ENCODE measurements at regions not wholly inside any gene's neighbourhood (a gene's known extent, or its start where the extent isn't known, plus 50 kb on each side); places are given as distances from the start of the nearest gene placed in this dataset.
"Not testable (repeated sequence)": the region's sequence is repeated elsewhere in the genome, so short reads cannot be mapped to it uniquely, and the experiment has no call there.

- no peak for DNase-seq (ENCODE audit: low read depth in 2 of 2)
These were observed 54.9 kb upstream of the ZBTB18 start for GRCh38 chr1:243996223-243996622.

DNA sequence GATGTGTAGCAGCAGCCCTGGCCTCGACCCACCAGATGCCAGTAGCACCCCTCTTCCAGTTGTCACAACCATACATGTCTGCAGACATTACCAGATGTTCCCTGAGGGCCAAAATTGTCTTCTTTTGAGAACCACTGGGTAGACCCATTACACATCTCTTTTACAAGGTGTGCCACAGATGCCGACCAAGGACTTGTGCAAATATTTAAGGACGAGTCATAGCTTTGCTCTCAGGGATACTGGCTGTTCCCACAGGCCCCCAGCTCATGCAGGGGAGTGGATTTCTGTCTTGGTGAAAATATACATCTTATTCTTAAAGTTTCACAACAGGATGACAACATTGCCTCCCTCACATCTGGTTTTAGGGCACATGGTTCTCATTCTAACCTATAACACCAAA is 59.4 kb upstream of the ZBTB18 start:
- DNase-seq (ENCODE audit: low read depth in 2 of 2): no peak

- no peak for DNase-seq (ENCODE audit: low read depth in 2 of 2)
These were observed 66.3 kb upstream of the ZBTB18 start for GRCh38 chr1:243984788-243985187.

DNA sequence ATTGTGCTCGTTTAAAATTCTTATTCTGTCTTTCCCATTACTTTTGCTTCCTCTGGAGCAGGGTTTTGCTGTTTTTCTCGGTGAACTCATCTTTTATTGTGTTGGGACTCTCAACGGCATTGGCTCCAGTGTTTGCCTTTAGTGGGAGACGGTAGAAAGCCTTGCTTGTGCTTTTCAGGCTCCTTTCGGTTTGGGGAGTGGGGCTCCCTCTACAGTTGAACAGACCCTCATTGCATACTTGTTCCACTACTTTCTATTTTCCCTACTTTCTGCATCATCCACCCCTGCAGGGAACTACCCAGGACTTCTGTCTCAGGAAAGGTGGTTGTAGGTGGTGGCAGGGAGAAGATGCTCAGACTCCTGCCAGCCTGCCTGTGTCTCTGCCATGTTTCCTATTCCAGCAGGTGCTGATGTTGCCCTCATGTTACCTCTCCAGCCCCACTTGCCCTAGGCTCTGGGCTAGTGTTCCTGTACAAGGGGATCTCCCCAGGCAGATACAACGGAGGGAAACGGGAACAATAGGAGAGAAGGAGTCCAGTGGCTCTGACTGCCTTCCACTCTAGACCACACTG is 68.5 kb upstream of the ZBTB18 start:
- DNase-seq (ENCODE audit: low read depth in 2 of 2): no peak

DNA sequence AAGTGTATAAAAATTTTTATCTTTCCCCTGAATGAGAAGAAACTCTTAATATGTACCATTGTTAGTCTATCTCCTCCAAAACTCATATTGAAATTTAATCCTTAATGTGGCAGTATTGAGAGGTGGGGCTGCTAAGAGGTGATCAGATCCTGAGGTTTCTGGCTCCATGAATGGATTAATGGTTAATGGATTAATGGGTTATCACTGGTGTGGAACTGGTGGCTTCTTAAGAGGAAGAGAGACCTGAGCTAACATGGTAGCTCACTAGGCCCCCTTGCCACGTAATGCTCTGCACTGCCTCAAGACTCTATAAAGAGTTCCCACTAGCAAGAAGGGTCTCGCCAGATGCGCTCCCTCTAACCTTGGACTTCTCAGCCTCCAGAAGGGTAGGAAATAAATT is 70.6 kb upstream of the ZBTB18 start:
- no peak for DNase-seq (ENCODE audit: low read depth in 2 of 2)

- DNase-seq (ENCODE audit: low read depth in 2 of 2): no peak
These were observed 71.0 kb upstream of the ZBTB18 start for GRCh38 chr1:243980071-243980470.

DNA sequence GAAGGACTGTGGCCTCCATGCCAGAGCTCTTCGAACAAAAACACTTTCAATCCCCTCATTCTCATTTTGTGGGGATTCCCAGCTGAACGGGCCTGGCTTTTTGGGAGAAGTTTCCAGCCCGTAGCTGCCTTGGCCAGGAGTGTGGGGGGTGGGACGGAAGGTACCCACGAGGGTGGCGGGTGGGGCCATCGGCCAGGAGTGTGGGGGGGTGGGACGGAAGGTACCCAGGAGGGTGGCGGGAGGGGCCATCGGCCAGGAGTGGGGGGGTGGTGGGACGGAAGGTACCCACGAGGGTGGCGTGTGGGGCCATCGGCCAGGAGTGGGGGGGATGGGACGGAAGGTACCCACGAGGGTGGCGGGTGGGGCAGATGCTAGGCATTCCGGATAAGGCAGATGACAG is 71.7 kb upstream of the ZBTB18 start:
- no peak for DNase-seq (ENCODE audit: low read depth in 2 of 2)

DNA sequence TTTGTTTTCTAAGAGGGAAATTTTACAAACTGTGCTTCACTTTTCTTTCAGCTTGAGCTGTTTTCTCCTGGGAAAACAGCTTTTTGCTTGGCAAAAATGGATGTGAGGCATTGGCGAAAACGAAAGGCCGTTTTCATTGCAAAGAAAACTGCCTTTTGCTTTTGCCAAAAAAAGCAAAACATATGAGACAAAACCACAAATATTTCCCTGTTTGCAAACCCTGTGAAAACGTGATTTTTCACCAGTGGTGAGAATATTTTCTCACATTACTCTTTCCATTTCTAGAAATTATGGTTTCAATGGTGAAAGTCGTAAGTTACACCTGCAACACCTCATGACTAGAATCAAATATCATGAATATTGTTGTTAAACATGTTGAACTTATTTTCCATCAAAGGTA is 74.0 kb upstream of the ZBTB18 start:
- DNase-seq (ENCODE audit: low read depth in 2 of 2): no peak

DNA sequence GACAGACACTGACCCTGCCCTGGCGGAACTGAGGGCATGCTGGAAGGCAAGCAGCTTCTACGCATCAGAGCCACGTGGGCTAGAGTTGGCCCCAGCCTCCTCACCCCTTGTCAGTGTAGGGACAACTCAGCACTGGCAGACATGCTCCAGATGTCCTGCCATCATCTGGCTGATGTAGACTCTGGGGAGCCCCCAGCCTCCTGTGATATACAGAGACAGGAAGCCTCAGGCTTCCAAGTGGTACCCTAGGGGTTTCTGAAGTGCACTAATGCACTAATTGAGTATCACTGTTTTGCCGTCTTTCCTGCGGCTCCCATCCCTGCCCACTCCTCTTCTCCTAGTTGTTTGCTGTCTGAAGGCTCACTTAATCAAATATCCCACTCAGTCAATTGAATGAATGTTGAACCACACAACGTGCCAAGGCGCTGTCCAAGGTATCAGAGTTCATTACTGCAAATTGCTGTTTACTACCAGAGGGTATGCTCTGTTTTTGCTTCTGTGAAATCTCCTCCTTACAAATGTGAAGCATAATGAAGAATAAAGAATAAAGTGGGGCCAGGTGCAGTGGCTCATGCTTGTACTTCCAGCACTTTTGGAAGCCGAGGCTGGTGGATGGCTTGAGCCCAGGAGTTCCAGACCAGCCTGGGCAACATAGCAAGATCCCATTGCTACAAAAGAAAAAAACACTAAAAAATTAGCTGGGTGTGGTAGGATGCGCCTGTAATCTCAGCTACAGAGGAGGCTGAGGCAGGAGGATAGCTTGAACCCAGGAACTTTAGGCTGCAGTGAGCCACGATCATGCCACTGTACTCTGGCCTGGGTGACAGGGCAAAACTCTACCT is 76.4 kb upstream of the ZBTB18 start:
- DNase-seq (ENCODE audit: low read depth in 2 of 2): no peak

DNA sequence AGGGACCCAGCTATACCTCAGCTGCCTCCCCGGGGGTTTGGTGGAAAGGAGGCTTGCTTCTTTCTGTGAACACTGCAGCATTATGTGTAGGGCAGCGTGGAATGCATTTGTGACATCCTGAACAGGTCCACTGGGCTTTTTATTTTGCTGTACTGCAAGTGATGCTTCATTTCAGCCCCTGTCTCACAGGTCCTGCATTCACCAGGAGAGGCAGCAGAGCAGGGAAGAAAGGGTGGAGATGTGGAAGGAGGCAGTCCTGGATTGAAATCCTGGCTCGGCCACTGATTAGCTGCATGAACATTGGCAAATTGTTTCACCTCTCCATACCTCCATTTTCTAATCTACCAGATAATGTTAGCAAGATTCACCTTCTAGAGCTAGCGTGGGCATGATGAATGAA is 77.9 kb upstream of the ZBTB18 start:
- DNase-seq (ENCODE audit: low read depth in 2 of 2): no peak

DNA sequence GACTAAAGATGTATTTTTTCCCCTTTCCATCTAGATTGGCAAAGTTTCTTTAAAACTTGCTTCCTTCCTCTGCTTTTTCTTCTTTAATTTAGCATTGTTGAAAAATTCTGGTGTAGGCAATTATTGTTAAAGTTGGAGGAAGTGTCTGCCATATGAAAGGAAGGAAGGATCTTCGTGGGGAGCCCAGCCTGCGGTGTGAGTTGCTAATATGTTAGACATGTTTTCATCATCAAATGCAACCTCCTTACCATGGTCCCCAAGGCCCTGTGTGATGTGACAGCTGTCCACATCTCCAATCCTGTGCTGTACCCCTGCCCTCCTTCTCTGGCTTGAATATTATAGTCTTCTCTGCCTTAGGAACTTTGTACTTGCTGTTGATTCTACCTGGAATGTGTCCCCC is 81.0 kb upstream of the ZBTB18 start:
- no peak for DNase-seq (ENCODE audit: low read depth in 2 of 2)

GRCh38 chr1:243968413-243968812 is 82.7 kb upstream of the ZBTB18 start:
- no peak for DNase-seq (ENCODE audit: low read depth in 2 of 2)

DNA sequence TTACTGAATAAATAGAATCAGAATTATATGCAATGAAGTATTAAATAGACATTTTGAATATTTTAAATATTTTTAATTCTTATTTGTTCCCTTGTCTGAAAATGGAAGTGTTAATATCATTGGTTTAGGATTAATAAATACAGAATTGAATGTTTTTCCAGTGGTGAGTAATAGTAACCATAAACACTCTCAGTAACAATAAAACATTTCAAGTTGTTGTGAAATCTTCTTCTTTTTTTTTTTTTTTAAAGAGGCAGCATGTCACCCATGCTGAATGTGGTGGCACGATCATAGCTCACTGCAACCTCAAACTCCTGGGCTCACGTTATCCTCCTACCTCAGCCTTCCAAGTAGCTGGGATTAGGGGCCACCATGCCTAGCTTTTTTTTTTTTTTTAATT is 86.2 kb upstream of the ZBTB18 start:
- DNase-seq (ENCODE audit: low read depth in 2 of 2): no peak

DNA sequence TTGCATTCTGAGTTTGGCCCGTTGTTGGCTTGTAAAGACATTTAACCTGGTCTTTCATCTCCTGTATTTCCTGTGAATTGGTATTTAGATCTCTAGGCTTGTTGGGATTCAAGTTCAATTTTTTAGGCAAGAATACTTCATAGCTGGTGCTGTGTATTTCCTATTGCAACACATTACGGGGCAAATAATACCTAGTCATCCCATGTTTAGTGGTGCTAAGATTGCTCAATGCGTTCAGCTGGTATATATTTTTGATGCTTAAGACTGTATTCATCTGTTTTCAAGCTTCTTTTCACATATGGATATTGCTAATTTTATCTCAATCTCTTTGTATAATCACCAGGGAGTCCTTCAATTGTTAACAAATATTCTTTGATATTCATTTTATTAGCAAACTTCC is 87.5 kb upstream of the ZBTB18 start:
- no peak for DNase-seq (ENCODE audit: low read depth in 2 of 2)

GRCh38 chr1:243962541-243962940 is 88.5 kb upstream of the ZBTB18 start:
- no peak for DNase-seq (ENCODE audit: low read depth in 2 of 2)

DNA sequence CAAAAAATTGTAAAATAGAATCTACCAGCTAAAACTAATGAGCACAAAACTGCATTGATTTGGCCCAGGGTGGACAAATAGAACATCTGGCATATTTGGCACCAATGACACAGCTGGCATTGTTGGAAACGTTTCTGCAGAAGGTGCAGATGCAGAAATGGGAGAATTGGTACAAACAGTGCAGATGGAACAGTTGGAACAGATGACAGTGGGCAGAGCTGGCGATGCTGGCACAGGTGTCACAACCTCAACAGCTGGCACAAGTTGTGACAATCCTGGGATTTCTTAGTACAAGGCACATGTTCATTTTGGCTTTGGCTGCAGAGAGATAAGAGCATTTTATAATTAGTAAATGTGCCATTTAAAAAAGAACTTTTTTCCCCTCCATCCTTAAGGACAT is 91.1 kb upstream of the ZBTB18 start:
- no peak for DNase-seq (ENCODE audit: low read depth in 2 of 2)

DNA sequence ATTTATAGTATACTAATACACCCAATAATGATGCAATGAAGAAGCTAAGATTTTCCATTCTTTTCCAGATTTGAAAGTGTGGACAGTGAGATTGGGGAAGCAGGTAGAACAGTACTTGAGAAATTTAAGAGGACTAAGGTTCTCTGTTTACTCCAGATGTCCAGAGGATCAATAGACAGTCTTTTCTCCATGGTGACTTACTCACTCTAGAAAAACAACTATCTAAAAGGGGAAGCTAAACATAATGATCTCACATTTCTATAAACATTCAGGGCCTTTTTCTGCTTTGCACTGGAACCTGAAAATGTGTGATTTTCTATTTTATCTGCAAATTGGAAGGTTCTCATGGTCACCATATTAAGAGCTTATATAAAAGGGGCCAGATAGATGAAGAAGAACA is 93.9 kb upstream of the ZBTB18 start:
- no peak for DNase-seq (ENCODE audit: low read depth in 2 of 2)

DNA sequence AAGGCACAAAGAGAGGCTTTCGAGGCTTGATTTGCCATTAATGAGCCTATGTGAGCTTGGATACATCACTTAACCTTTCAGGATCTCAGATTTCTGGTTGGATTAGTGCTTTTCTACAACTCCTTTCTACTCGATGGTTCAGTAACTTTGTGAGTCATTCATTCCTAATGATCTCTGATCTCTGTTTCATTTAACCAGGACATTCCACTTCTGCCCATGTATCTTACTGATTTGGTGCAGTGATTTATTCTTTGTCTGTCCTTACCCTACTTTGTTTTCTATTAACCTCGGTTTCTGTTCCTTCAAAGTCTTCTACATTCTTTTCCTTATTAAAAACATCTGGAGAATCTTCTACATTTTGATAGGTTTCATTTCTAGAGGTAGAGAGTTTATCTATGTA is 94.6 kb upstream of the ZBTB18 start:
- DNase-seq (ENCODE audit: low read depth in 2 of 2): no peak

GRCh38 chr1:243951207-243951606 is 99.9 kb upstream of the ZBTB18 start:
- not testable (repeated sequence) for DNase-seq (ENCODE audit: low read depth in 2 of 2)

GRCh38 chr1:243950166-243950565 is 100.1 kb upstream of the AKT3 start:
- DNase-seq (ENCODE audit: low read depth in 2 of 2): no peak

- peak in 1 of 2 donors; percentile 16 for DNase-seq (ENCODE audit: low read depth in 2 of 2)
These were observed 96.9 kb upstream of the AKT3 start for GRCh38 chr1:243946946-243947345.

DNA sequence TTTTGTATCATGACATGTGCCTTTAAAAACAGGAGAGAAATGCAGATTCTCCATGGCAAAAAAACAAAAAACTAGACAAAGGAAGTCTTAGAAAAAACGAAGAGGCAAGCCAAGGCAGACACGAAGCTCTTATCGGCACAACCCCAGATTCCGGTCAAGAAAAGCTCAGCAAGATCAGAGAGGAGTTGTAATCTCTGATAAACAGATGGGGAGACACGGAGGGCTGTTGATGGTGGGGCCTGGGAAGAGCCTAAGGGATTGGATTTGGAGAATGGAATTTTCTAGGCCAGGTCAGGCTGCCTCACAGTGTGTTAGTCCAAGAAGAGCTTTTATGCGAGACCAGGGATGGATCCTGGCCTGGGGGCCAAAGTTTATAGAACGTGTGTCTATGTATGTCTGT is 96.2 kb upstream of the AKT3 start:
- no peak for DNase-seq (ENCODE audit: low read depth in 2 of 2)

DNA sequence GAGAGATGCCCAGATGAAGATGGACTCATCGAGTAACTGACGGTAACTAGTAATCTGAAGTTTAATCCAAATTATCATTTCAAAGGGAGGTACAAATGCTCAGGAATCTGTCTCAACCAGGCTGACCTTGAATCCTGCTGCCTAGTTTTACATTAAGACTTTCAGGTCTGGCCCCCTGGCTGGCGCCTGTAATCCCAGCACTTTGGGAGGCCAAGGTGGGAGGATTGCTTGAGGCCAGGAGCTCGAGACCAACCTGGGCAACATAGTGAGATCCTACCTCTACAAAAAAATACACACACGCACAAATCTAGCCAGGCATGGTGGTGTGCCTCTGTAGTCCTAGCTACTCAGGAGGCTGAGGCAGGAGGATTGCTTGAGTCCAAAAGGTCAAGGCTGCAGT is 95.7 kb upstream of the AKT3 start:
- DNase-seq (ENCODE audit: low read depth in 2 of 2): no peak
